ENCODE measurements at regions not wholly inside any gene's neighbourhood (a gene's known extent, or its start where the extent isn't known, plus 50 kb on each side); places are given as distances from the start of the nearest gene placed in this dataset.
A peak's percentile ranks its signal among the peaks of the same experiment; 100 is the strongest.

DNA sequence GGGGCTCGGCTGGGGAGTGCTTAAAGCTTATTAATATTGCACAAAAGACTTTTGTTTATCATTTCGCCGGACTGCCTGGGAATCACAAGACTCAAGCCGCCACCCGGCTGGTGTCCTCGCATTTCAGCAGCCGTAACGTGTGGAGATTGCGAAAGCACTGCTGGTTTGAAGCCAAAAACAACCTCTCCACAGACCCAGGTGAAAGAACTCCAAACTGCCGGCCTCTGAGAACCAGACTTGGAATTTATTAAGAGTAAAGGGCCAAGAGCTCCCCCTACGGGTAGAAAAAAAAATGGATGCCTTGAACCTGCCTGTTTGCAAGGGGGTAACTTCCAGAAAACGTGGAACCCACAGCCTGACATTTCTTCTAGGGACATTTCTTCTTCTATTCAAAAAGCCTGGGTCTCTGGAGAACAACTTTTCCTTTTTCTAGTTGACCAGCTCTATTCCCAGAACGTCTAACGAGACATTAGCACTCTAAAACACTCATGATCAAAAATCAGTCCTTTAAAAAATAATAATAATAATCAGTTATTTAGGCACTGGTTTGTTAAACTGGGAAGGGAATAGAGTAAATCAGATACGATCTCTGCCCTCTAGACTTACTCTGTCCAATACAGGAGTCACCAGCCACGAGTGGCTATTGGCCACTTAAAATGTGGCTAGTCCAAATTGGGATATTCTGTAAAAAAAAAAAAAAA lies 216.3 kb downstream of the C1D start (continued):
- TF ChIP-seq, protein P1, sequence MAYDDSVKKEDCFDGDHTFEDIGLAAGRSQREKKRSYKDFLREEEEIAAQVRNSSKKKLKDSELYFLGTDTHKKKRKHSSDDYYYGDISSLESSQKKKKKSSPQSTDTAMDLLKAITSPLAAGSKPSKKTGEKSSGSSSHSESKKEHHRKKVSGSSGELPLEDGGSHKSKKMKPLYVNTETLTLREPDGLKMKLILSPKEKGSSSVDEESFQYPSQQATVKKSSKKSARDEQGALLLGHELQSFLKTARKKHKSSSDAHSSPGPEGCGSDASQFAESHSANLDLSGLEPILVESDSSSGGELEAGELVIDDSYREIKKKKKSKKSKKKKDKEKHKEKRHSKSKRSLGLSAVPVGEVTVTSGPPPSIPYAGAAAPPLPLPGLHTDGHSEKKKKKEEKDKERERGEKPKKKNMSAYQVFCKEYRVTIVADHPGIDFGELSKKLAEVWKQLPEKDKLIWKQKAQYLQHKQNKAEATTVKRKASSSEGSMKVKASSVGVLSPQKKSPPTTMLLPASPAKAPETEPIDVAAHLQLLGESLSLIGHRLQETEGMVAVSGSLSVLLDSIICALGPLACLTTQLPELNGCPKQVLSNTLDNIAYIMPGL (CRISPR knock-in tag; IDR thresholded peaks at IDR 0.05; ENCODE audit: borderline replicate concordance in 1 of 2, low read depth in 1 of 2), result 0 out of 4 replicates have a peak, but pooled peaks of 1 of the 2 experiments have one; percentile 39
- TF ChIP-seq CCAR2 (optimal IDR thresholded peaks at IDR 0.05; ENCODE audit: low read depth, low read length) (no peak), NKX3-1 (CRISPR knock-in tag; IDR thresholded peaks at IDR 0.05) (no peak), STAG1 (CRISPR knock-in tag; IDR thresholded peaks at IDR 0.05) (peak; percentile 64), ZNF83 (CRISPR knock-in tag; IDR thresholded peaks at IDR 0.05; ENCODE audit: borderline replicate concordance) (no peak), ZNF570 (CRISPR knock-in tag; IDR thresholded peaks at IDR 0.05; ENCODE audit: borderline replicate concordance) (no peak), ZNF615 (CRISPR knock-in tag; IDR thresholded peaks at IDR 0.05; ENCODE audit: borderline replicate concordance) (no peak), ZNF343 (CRISPR knock-in tag; IDR thresholded peaks at IDR 0.05) (no peak), ZSCAN9 (CRISPR knock-in tag; IDR thresholded peaks at IDR 0.05; ENCODE audit: borderline replicate concordance) (no peak; the same call in 1 of the 2 replicates), SIN3B (IDR thresholded peaks at IDR 0.05; ENCODE audit: low read length) (no peak), ONECUT2 (CRISPR knock-in tag; IDR thresholded peaks at IDR 0.05) (no peak), BCL6 (CRISPR knock-in tag; IDR thresholded peaks at IDR 0.05) (peak; percentile 61), ZNF784 (CRISPR knock-in tag; IDR thresholded peaks at IDR 0.05; ENCODE audit: borderline replicate concordance) (no peak), MXD4 (CRISPR knock-in tag; IDR thresholded peaks at IDR 0.05) (no peak), ZBTB10 (CRISPR knock-in tag; IDR thresholded peaks at IDR 0.05; ENCODE audit: borderline replicate concordance) (no peak), TEAD2 (CRISPR knock-in tag; IDR thresholded peaks at IDR 0.05) (no peak), ZBTB1 (CRISPR knock-in tag; IDR thresholded peaks at IDR 0.05; ENCODE audit: borderline replicate concordance) (no peak)
- TF ChIP-seq, protein P2, sequence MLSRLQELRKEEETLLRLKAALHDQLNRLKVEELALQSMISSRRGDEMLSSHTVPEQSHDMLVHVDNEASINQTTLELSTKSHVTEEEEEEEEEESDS (CRISPR knock-in tag; IDR thresholded peaks at IDR 0.05; ENCODE audit: borderline replicate concordance), result no peak
- TF ChIP-seq, protein P3, sequence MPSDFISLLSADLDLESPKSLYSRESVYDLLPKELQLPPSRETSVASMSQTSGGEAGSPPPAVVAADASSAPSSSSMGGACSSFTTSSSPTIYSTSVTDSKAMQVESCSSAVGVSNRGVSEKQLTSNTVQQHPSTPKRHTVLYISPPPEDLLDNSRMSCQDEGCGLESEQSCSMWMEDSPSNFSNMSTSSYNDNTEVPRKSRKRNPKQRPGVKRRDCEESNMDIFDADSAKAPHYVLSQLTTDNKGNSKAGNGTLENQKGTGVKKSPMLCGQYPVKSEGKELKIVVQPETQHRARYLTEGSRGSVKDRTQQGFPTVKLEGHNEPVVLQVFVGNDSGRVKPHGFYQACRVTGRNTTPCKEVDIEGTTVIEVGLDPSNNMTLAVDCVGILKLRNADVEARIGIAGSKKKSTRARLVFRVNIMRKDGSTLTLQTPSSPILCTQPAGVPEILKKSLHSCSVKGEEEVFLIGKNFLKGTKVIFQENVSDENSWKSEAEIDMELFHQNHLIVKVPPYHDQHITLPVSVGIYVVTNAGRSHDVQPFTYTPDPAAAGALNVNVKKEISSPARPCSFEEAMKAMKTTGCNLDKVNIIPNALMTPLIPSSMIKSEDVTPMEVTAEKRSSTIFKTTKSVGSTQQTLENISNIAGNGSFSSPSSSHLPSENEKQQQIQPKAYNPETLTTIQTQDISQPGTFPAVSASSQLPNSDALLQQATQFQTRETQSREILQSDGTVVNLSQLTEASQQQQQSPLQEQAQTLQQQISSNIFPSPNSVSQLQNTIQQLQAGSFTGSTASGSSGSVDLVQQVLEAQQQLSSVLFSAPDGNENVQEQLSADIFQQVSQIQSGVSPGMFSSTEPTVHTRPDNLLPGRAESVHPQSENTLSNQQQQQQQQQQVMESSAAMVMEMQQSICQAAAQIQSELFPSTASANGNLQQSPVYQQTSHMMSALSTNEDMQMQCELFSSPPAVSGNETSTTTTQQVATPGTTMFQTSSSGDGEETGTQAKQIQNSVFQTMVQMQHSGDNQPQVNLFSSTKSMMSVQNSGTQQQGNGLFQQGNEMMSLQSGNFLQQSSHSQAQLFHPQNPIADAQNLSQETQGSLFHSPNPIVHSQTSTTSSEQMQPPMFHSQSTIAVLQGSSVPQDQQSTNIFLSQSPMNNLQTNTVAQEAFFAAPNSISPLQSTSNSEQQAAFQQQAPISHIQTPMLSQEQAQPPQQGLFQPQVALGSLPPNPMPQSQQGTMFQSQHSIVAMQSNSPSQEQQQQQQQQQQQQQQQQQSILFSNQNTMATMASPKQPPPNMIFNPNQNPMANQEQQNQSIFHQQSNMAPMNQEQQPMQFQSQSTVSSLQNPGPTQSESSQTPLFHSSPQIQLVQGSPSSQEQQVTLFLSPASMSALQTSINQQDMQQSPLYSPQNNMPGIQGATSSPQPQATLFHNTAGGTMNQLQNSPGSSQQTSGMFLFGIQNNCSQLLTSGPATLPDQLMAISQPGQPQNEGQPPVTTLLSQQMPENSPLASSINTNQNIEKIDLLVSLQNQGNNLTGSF (CRISPR knock-in tag; IDR thresholded peaks at IDR 0.05), result no peak
